ENCODE measurements at regions not wholly inside any gene's neighbourhood (a gene's known extent, or its start where the extent isn't known, plus 50 kb on each side); places are given as distances from the start of the nearest gene placed in this dataset.

DNA sequence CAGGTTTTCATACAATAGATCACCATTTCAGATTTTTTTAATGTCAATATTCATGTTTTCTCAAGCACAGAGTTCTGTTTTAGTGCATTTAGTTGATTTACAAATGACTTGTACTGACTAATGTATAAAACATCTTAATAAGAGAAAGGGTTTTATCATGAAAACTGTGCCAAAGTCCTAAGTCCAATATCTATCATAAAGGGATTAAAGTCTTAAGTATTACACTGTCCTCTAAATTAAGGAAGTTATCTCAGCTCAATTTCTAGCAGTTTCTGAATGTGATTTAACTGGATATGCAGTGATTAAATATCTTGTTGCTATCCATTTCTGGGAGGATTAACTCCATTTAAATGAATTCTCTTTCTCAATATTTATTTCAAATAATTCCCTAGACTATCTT is 381.1 kb upstream of the CNTN4 start:
- TF ChIP-seq, protein P1, sequence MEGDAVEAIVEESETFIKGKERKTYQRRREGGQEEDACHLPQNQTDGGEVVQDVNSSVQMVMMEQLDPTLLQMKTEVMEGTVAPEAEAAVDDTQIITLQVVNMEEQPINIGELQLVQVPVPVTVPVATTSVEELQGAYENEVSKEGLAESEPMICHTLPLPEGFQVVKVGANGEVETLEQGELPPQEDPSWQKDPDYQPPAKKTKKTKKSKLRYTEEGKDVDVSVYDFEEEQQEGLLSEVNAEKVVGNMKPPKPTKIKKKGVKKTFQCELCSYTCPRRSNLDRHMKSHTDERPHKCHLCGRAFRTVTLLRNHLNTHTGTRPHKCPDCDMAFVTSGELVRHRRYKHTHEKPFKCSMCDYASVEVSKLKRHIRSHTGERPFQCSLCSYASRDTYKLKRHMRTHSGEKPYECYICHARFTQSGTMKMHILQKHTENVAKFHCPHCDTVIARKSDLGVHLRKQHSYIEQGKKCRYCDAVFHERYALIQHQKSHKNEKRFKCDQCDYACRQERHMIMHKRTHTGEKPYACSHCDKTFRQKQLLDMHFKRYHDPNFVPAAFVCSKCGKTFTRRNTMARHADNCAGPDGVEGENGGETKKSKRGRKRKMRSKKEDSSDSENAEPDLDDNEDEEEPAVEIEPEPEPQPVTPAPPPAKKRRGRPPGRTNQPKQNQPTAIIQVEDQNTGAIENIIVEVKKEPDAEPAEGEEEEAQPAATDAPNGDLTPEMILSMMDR (IDR thresholded peaks at IDR 0.05): no peak
- no peak for TF ChIP-seq POLR2A (IDR thresholded peaks at IDR 0.05)

Measured in adrenal gland (tissue), 5 donors.